Activated T-cell treated with anti-CD3 and anti-CD28 coated beads, Interleukin-2, amount 50 U/mL, for 72 hours (primary cell): ENCODE measurements at regions not wholly inside any gene's neighbourhood (a gene's known extent, or its start where the extent isn't known, plus 50 kb on each side); places are given as distances from the start of the nearest gene placed in this dataset.
A peak's percentile ranks its signal among the peaks of the same experiment; 100 is the strongest.

ENCODE experiments used
- ATAC-seq, 2 donors: fragments of 150-1000 bp; cut with Tn5 transposase; replicated peaks in 1 of 2; 2 replicates each; pipeline ENCODE4 v1.10.0; 2021; ENCODE audit warnings: moderate library complexity in 2 of 2, mild to moderate bottlenecking in 1 of 2
- DNase-seq, 2 donors: peaks; one replicate each; pipeline ENCODE4 v3.0.0; 2021 to 2022; ENCODE audit warnings: mixed read lengths in 1 of 2
- H3K27ac Mint-ChIP-seq: one replicate; pipeline ENCODE4 v1.8.0; 2022; ENCODE audit warnings: mild to moderate bottlenecking, moderate library complexity, mixed read lengths
- H3K27me3 Mint-ChIP-seq: one replicate; pipeline ENCODE4 v1.8.0; 2022; ENCODE audit warnings: low read depth, mixed read lengths
- H3K36me3 Mint-ChIP-seq, 2 donors: one replicate each; pipeline ENCODE4 v1.8.0; 2022; ENCODE audit warnings: mixed read lengths in 2 of 2, mild to moderate bottlenecking in 1 of 2; ENCODE audit not compliant: insufficient read depth in 2 of 2
- H3K4me1 Mint-ChIP-seq: one replicate; pipeline ENCODE4 v1.8.0; 2022; ENCODE audit warnings: low read depth, mixed read lengths
- H3K4me3 Mint-ChIP-seq, 2 donors: one replicate each; pipeline ENCODE4 v1.8.0; 2022; ENCODE audit warnings: mild to moderate bottlenecking in 2 of 2, mixed read lengths in 2 of 2, moderate library complexity in 2 of 2
- H3K9me3 Mint-ChIP-seq, 2 donors: one replicate each; pipeline ENCODE4 v1.8.0; 2022; ENCODE audit warnings: mixed read lengths in 2 of 2

DNA sequence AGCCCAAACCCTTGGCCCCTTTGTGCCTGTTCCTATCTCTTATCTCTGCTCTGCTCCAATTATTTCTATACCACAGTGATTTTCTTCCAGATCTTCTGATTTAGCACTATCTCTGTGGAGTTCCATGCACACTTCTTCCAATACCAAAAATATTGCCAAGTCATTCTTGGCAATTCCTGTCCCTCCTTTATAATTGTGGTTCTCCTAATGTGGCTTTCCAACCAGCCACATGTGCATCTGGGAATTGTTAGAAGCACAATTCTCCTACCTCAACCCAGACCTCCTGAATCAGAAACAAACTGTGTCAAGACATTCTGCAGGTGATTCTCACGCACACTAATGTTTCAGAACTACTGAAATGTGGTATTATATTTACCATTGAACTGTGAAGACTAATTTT, 447.8 kb upstream of the IGFBP3 start:
- no peaks in the 10 kb centered on the region for H3K36me3 Mint-ChIP-seq
- DNase-seq (no peak), ATAC-seq (no peak)
- H3K27me3 Mint-ChIP-seq, result no peaks in the 10 kb centered on the region
- no peak overlapping the region for H3K4me3 Mint-ChIP-seq
- peaks cover 0 to 3% of the 10 kb centered on the region in 2 donors for H3K9me3 Mint-ChIP-seq
- no peaks in the 10 kb centered on the region for H3K4me1 Mint-ChIP-seq
- no peak overlapping the region for H3K27ac Mint-ChIP-seq

GRCh38 chr7:46366526-46366925, 445.5 kb upstream of the IGFBP3 start:
- ATAC-seq (no peak), DNase-seq (no peak)
- Mint-ChIP-seq H3K9me3 (peaks cover 0 to 3% of the 10 kb centered on the region in 2 donors), H3K36me3 (no peaks in the 10 kb centered on the region), H3K27ac (no peak overlapping the region), H3K4me1 (no peaks in the 10 kb centered on the region), H3K4me3 (no peak overlapping the region), H3K27me3 (no peaks in the 10 kb centered on the region)

DNA sequence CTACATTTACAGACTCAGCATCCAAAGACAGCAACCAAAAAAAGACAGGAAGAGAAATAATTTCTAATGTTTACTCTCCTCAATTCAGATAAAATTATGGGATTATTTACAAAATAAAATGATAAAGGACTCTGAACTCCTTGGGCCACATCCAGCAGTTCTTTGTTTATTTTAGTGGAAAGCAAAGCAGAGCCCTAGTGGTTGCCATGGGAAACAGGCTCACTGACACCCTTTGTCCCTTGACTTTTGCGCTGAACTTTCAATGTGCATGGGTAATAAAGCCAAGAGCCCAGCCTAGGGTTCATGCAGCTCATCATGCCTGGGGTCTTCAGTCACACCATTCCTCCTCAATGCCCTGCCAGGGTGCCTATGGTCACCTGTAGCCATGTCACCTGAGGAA, 442.6 kb upstream of the IGFBP3 start:
- Mint-ChIP-seq H3K36me3 (no peaks in the 10 kb centered on the region), H3K27ac (no peak overlapping the region), H3K4me1 (no peaks in the 10 kb centered on the region), H3K9me3 (no peaks in the 10 kb centered on the region), H3K4me3 (no peak overlapping the region), H3K27me3 (no peaks in the 10 kb centered on the region)
- DNase-seq (no peak), ATAC-seq (no peak)

- Mint-ChIP-seq H3K9me3 (no peaks in the 10 kb centered on the region), H3K36me3 (no peaks in the 10 kb centered on the region), H3K4me3 (no peak overlapping the region), H3K4me1 (no peaks in the 10 kb centered on the region), H3K27me3 (no peaks in the 10 kb centered on the region), H3K27ac (no peak overlapping the region)
- DNase-seq (no peak), ATAC-seq (no peak)
Observed at GRCh38 chr7:46360811-46361210, 439.7 kb upstream of the IGFBP3 start.

DNA sequence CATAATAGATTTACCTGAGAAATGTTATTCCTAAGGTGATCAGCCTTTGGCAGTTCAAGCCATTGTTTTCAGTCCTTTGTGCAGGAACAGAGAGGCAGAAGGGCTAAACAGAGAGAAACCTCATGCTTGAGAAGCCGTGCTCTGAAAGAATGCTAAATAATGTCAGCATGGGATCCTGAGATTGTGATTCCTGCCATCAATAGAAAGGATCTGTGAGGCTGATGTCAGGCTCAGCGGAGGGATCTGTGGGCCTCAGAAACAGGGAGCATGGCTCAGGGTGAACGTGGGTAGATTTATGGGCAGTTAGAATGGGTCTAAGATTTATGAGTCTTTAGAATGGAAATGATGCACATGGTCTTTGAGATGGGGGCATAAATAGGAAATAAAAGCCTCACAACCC, 439.2 kb upstream of the IGFBP3 start:
- no peaks in the 10 kb centered on the region for H3K4me1 Mint-ChIP-seq
- no peak overlapping the region for H3K27ac Mint-ChIP-seq
- H3K9me3 Mint-ChIP-seq, result no peaks in the 10 kb centered on the region
- no peaks in the 10 kb centered on the region for H3K27me3 Mint-ChIP-seq
- DNase-seq (no peak), ATAC-seq (no peak)
- H3K36me3 Mint-ChIP-seq, result no peaks in the 10 kb centered on the region
- H3K4me3 Mint-ChIP-seq, result no peak overlapping the region

DNA sequence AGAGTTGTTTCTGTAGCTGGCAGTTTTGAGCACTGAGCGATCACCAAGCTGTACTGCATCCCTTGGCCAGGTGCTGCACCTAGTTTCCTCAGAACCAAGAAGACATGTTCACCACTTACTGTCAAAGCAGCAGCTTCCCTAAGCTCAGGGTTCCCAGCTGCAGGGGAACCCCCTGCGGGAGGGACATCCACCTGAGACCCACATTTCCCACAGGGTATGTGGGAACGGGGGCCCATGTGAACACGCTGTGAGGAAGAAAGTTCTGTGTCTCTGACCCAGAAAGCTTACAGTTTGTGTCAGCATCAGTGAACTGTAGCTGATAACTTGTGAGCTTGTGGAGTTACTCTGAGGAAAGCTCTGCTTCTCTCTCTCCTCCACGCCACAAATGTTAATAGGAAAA, 436.8 kb upstream of the IGFBP3 start:
- DNase-seq (no peak), ATAC-seq (no peak)
- Mint-ChIP-seq H3K4me1 (no peaks in the 10 kb centered on the region), H3K4me3 (no peak overlapping the region), H3K9me3 (no peaks in the 10 kb centered on the region), H3K27ac (no peak overlapping the region), H3K36me3 (no peaks in the 10 kb centered on the region), H3K27me3 (no peaks in the 10 kb centered on the region)

DNA sequence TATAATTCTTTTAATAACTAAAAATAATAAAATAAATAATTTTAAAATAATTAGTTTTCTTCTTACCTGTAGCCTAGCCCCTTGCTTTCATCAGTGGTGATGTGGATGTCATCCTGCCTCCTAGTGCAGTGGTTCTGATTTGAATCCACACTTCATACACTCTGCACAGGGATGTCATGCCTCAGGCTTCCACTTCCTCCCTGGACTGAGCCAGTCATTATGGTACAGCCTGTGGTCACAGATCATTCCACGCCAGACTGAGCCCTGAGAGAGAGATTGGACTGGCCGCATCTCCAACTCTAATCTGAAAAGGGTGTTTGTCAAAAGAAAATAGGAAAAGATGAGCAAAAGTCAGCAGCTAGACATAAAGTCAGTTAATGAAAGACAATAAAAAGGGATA, 436.2 kb upstream of the IGFBP3 start:
- H3K27ac Mint-ChIP-seq, result no peak overlapping the region
- H3K4me1 Mint-ChIP-seq, result no peaks in the 10 kb centered on the region
- DNase-seq (no peak), ATAC-seq (no peak)
- no peaks in the 10 kb centered on the region for H3K27me3 Mint-ChIP-seq
- H3K36me3 Mint-ChIP-seq, result no peaks in the 10 kb centered on the region
- H3K9me3 Mint-ChIP-seq, result no peaks in the 10 kb centered on the region
- no peak overlapping the region for H3K4me3 Mint-ChIP-seq

DNA sequence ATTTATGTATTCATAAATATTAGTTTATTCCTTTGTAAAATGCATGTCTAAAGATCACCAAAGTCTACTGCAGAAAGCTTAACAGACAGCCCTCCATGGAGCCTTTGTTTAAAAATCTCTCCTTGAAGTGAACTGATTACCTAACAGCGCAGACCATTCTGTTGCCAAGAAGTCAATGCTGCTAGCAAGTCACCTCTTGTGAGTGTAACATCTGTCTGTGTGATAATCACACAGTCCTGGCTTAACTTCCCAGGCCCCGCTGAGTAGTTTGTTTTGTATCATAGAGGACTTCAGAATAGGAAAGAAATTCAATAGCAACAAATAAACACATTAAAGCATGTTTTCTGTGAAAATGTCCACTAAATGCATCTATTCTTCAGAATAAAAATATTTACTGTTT, 435.3 kb upstream of the IGFBP3 start:
- Mint-ChIP-seq H3K9me3 (no peaks in the 10 kb centered on the region), H3K36me3 (no peaks in the 10 kb centered on the region)

DNA sequence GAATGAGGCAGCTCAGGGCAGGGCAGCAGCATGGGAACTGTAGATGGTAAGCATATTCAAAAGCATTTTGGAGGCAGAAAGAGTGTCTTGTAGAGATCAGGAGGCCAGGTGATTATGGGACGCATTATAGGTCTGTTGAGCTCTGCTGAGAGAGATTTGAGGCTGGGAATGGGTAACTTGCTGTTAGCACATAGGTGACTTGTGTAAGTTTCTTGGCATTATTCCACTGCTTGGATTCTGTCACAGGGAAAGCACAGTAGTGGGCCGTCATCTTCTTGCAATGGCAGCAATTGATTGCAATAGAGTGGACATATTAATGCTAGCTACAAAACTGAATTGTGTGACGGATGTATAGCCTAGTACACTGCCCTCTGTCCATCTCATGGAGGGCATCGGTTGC, 434.3 kb upstream of the IGFBP3 start:
- Mint-ChIP-seq H3K9me3 (no peaks in the 10 kb centered on the region), H3K4me3 (no peak overlapping the region), H3K4me1 (no peaks in the 10 kb centered on the region), H3K36me3 (no peaks in the 10 kb centered on the region), H3K27ac (no peak overlapping the region), H3K27me3 (no peaks in the 10 kb centered on the region)
- ATAC-seq (no peak), DNase-seq (no peak)

More for the DNA sequence above, 435.3 kb upstream of the IGFBP3 start:
- no peak overlapping the region for H3K4me3 Mint-ChIP-seq
- H3K4me1 Mint-ChIP-seq, result no peaks in the 10 kb centered on the region
- no peak for DNase-seq
- H3K27me3 Mint-ChIP-seq, result no peaks in the 10 kb centered on the region
- ATAC-seq, result no peak
- no peak overlapping the region for H3K27ac Mint-ChIP-seq

GRCh38 chr7:46352004-46352954, 431.2 kb upstream of the IGFBP3 start:
- H3K27ac Mint-ChIP-seq, result no peak overlapping the region
- H3K4me1 Mint-ChIP-seq, result no peaks in the 10 kb centered on the region
- ATAC-seq (no peak), DNase-seq (peak in 1 of 2 donors; percentile 10)
- no peaks in the 10 kb centered on the region for H3K9me3 Mint-ChIP-seq
- no peaks in the 10 kb centered on the region for H3K36me3 Mint-ChIP-seq
- no peaks in the 10 kb centered on the region for H3K27me3 Mint-ChIP-seq
- H3K4me3 Mint-ChIP-seq, result no peak overlapping the region

DNA sequence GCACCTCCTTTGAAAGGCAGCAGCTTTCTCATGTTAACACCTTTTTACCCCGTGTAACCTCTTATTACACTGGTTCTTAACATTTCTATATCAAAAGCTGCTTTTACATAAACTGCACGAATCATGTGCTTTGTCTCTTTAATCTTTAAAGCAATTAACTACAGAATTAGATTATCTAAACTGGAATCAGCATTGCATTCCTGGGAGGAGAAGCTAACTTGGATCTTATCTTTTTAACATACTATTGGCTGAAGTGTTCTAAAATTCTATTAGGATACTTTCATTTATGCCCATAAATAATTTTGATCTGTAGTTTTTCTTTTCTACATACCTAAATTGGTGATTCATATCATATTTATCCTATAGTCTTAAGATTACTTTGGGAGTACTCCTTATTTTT, 428.4 kb upstream of the IGFBP3 start:
- Mint-ChIP-seq H3K9me3 (peaks cover 0 to 6% of the 10 kb centered on the region in 2 donors), H3K4me1 (no peaks in the 10 kb centered on the region), H3K27me3 (no peaks in the 10 kb centered on the region), H3K27ac (no peak overlapping the region), H3K4me3 (no peak overlapping the region), H3K36me3 (no peaks in the 10 kb centered on the region)
- DNase-seq (no peak), ATAC-seq (no peak)

GRCh38 chr7:46344533-46344932, 423.5 kb upstream of the IGFBP3 start:
- no peaks in the 10 kb centered on the region for H3K4me1 Mint-ChIP-seq
- no peak overlapping the region for H3K27ac Mint-ChIP-seq
- peaks cover 2 to 8% of the 10 kb centered on the region in 2 donors for H3K9me3 Mint-ChIP-seq
- ATAC-seq, result no peak
- peaks cover 0 to 1% of the 10 kb centered on the region in 2 donors for H3K36me3 Mint-ChIP-seq
- DNase-seq, result no peak
- H3K27me3 Mint-ChIP-seq, result no peaks in the 10 kb centered on the region
- H3K4me3 Mint-ChIP-seq, result no peak overlapping the region

DNA sequence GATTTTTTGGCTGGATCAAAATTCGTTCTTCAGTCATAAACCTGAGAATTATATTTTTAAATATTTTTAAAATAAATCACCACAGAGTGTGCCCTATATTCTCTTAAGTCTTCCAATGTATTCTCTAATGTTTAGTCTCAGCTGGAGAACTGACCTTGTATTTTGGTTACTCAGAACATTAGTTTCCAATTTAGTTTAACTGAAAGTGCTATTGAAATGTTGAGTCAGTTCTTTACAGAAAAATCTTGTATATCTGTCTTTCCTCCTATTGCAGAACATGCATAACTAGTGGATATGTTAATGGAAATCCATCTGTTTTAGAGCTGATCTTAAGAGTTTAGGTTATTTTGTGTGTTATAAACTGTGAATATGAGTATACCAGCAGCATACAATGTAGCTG, 422.7 kb upstream of the IGFBP3 start:
- H3K4me3 Mint-ChIP-seq, result no peak overlapping the region
- DNase-seq (no peak), ATAC-seq (no peak)
- H3K27ac Mint-ChIP-seq, result no peak overlapping the region
- H3K27me3 Mint-ChIP-seq, result no peaks in the 10 kb centered on the region
- H3K36me3 Mint-ChIP-seq, result peaks cover 0 to 1% of the 10 kb centered on the region in 2 donors
- peaks cover 2 to 8% of the 10 kb centered on the region in 2 donors for H3K9me3 Mint-ChIP-seq
- no peaks in the 10 kb centered on the region for H3K4me1 Mint-ChIP-seq

GRCh38 chr7:46322937-46323336, 401.9 kb upstream of the IGFBP3 start:
- peaks cover 4 to 5% of the 10 kb centered on the region in 2 donors for H3K9me3 Mint-ChIP-seq
- H3K36me3 Mint-ChIP-seq, result peaks cover 0 to 4% of the 10 kb centered on the region in 2 donors
- H3K27me3 Mint-ChIP-seq, result no peaks in the 10 kb centered on the region
- H3K4me1 Mint-ChIP-seq, result no peaks in the 10 kb centered on the region
- ATAC-seq (no peak), DNase-seq (no peak)
- no peak overlapping the region for H3K27ac Mint-ChIP-seq
- no peak overlapping the region for H3K4me3 Mint-ChIP-seq
